SH-SY5Y (cell line): ENCODE measurements at regions not wholly inside any gene's neighbourhood (a gene's known extent, or its start where the extent isn't known, plus 50 kb on each side); places are given as distances from the start of the nearest gene placed in this dataset.

ENCODE experiments used
- GATA2 ChIP-seq: IDR thresholded peaks from 2 replicates; pipeline ENCODE4 v1.6.1; 2011; ENCODE audit warnings: mild to moderate bottlenecking, low read depth, low read length
- GATA3 ChIP-seq: IDR thresholded peaks from 2 replicates; pipeline ENCODE4 v1.6.1; 2011; ENCODE audit warnings: low read depth, mild to moderate bottlenecking, low read length, moderate library complexity

- TF ChIP-seq GATA2 (no peak), GATA3 (no peak)
Measured at GRCh38 chr2:205909184-205909572, 176.8 kb downstream of the INO80D start.
